ENCODE measurements at regions not wholly inside any gene's neighbourhood (a gene's known extent, or its start where the extent isn't known, plus 50 kb on each side); places are given as distances from the start of the nearest gene placed in this dataset.

DNA sequence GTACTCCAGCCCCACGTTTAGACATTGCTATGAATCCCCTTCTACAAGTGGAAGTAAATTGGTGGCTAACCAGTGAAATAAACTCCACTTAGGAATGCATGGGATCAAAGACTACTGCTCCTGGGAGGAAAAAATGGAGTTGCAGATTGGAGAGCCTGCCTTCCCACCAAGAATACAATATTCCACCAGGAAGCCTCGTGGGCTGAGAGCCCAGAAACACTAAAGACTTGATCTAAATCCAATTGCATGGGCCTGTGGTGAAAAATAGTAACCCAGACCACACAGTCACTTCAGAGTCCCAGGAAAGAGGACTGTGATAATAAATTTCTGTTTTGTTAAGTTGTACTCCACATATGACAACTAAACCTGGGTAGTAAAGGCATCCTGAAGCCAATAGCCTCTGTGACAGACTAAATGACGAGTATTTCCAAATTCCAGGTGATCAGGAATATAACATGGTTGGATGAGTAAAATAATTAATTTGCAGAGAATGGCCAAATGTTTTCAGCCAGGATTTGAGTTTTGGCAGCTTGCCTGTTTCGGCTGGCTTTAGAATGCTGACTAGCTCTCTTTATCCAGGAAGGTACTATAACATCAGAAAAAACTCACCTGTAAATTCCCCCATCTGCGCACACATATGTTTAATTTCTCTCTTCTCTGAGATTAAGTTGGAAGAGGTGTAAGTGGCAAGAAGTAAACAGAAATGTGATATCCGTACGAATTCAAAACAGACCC is 480.3 kb downstream of the LIG4 start:
- no peak for DNase-seq

DNA sequence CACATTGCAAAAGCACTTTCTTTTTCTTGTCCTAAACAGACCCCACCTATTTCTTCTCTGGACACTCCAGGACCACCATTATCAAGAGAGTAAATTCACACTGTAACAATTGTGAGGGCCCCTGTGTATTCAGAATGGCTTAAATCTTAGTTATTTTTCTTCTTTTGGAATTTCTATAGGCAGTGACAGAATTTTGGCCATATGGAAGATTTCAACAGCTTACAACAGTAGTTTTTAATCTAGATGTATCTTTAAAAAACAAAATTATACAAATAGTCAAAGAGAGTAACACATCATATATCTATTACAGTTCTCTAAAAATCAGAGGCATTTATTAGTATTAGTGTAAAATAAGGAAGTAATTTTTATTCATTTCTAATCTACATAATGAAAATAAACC is 482.1 kb downstream of the LIG4 start:
- no peak for DNase-seq

DNA sequence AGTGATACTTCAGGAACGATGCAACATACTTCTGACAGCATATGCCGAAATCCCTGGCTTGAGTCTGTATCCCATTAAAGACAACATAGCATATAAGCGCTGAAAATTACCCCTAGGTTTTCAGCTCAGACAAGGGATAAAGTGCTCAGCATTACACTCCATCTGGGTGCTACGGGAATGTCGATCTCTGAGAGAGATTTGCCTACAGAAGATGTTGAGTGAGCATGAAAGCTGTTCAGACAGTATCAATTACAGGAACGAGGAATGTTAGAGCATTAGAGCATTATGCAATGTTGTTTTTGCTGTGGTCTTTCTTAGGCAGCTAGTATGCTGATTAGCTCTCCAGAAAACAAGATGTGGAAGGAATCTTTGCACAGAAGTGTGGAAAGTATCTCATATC is 484.5 kb downstream of the LIG4 start:
- no peak for DNase-seq

DNA sequence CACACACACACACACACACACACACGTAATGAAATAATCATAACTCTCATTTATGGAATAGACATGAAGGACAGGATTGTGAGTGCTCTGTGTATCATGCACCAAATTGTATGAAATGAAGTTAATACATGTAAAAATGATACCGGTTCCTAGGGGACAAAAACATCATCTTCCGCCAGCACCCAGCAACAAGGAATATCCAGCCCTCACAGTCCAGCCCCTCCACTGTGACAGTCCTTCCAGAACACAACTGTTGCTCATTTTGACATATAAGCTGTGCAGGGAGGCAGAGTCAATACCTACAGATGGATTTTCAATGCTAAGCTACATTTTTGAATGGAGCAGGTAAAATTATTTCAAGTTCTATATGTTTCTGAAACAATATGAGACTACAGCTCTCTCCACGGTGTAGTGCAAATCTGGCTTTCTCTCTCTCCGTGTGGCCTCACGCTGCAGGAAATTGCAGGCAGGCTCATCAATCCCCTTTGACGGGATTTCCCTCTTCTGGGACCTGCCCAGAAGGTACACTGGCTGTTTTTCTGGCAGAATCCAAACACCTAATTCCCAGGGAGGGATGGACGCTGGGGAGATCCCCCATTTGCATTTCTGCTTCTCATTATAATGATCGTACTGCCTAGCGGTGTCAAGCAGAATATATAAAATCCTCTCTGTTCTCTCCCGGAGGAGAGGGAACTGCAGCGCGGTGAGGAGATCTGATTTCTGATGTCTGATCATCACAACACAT is 494.0 kb downstream of the LIG4 start:
- DNase-seq = no peak

DNA sequence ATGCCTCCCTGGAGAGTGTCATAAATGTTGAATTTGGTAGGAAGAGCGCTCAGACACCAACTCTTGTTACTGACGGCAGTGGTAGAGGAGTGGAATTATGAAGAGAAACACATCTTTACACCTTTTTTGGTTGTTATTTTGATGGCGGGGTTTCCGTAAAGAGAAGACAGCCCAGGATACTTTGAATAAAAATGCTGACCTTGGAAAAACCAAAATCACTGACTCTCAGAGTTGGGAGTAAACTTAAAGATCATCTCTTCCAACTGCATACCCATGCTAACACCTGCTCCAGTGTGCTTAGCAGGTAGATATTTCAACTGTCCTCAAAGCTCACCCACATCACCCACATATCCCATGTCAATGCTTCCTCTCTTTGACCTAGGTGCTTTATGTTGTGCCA is 498.6 kb downstream of the LIG4 start:
- no peak for DNase-seq

DNA sequence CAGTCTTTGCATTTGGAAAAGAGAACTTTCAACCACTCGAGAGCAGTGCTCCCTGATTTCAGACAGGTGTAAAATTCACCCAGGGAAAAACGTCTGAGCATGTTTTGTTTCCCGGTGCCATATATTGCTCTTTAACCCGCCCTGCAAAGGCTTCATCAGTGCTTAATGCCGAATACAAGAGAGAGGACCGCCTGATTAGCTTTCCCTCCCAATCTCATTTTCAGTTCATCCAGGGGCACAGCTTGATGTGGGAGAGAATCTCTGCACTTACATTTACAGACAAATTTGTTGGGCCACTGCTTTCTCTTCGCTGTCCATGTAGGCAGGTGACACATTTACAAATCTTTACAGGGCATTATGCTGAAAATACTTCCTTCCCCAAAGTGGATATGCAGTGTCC is 499.1 kb downstream of the LIG4 start:
- no peak for DNase-seq

DNA sequence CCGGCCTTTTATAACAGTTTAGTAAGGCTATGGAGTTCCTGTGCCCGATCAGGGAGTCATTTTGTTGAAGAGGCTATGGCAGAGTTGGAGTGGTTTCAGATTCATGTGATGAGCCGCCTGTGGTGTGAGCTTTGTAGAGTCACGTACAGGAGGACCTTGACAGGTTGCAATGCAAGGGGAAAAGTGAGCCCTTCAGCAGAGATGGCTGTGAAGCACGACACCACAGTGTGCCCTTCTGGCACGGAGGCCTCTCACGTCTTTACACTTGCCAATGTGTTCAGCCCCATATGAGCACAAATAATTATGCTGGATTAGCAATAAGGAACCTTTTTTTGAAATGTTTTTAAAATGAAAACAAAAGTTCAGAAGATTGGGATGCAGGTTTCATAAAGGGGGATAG is 499.8 kb downstream of the LIG4 start:
- no peak for DNase-seq

DNA sequence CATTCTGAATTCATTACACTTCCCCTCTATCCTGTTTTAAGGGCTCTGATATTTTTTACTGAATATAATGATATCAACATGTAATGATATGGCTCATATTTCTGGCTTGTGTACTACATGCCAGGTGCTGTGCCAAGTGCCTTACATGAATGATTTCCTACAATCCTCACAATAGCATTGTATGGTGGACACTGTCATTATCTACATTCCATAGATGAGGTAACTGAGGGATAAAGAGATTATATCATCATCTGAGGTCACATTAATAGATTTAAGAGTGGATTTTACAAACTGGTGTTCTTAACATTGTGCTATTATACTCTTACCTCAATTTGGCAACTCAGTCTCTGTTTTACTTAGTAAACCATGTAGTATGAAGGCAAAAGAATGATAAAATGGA is 502.0 kb downstream of the LIG4 start:
- no peak for DNase-seq

DNA sequence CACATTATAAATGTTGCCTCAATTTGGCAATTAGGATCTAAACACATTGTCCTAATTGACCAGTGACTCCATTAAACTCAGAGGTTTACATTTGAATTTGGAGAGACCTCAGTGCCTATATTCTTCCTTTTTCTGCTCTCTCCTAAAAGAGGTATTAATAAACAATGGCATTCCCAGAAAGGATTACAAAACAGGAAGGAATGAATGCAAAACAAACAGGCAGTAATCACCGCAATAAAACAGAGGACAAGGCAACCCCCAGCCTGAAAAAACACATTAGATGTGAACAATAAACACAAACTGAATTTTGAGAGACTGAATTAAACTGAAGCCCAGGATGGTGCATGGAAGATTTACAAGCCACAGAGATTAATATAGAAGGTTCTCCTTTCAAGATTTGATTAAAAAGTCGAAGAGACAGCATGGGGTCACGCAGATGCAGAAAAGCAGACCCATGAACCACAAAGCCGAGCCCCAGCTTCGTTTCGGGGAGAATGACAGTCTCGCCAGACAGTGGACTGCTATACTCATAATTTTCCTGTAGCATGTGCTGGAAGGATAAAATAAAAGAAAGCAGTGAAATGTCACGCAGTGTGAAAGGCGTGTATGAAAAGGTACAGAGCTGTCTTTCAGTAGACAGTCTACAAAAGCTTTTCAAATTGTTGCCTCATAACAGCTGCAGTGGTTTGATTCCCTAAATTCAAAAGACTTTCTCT is 503.0 kb downstream of the LIG4 start:
- no peak for DNase-seq

DNA sequence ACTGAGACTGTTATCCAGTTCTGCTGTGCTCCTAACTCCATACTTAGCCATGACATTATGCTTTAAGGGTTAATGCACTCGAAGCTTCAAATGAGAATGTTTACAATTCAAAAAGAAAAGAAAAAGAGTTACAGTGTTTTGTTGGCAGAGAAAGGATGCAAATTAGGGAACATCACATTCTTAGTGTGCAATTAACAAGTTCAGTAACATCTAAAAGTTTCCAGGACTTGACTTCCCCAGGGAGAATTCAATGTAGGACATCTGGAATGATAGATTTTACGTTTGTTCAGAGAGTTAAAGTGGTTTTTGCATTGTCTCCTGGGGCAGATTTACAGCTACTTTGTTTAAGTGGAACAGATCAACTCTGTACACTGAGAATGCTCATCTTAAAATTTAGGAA is 525.2 kb downstream of the LIG4 start:
- DNase-seq = no peak

DNA sequence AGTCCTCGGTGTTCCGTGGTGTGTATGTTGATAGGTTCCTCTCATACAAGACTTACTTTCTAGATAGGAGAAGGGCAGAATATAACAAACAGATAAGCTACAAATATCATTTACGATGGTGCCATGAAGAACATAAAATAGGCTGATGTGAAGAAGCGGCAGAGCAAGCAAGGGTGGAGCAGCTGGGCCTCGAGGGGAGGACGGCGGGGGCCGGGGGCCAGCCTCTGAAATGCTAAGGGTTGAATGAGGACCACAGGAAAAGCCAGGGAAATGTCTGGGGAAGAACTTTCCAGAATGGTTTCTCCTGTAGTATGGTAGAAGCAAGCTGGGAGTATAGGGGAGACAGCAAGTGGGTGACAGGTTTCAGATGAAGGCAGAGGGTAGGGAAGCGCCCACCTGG is 529.5 kb downstream of the LIG4 start:
- DNase-seq = no peak

DNA sequence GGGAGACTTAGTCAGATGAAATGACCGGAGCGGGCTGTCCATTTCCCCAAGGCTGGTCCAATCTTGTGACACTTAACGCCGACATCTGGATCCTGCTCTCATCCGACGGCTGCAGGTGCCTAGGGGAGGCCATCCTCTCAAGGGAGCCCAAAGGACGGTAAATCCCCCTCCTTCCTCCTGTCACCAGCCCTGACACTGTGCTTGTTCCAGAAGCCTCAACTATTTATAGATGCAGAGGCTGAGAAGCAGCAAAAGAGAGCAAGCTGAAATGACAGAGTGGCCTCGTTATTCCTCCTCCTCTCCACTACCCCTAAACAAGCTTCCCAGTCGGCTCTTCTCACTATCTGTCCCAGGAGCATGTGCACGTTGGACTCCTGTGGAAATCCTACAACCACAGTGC is 533.7 kb downstream of the LIG4 start:
- no peak for DNase-seq

DNA sequence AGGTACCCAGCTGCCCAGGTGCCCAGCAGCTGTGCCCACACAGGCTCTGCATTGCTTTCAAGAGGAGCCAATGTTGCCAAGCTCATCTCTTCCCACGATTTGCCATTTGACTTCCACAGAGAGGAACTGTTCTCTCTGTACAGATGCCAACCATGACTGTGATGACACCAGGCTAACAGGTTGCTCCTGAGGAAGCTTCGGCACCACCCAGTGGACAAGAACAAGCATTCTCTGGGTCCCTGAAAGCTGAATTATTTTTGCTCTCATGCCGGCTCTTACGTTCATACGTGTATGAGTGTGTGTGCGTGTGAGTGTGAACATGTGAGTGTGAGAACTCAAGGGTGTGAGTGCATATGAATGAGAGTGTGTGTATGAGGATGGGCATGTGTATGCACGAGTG is 535.2 kb downstream of the LIG4 start:
- no peak for DNase-seq

DNA sequence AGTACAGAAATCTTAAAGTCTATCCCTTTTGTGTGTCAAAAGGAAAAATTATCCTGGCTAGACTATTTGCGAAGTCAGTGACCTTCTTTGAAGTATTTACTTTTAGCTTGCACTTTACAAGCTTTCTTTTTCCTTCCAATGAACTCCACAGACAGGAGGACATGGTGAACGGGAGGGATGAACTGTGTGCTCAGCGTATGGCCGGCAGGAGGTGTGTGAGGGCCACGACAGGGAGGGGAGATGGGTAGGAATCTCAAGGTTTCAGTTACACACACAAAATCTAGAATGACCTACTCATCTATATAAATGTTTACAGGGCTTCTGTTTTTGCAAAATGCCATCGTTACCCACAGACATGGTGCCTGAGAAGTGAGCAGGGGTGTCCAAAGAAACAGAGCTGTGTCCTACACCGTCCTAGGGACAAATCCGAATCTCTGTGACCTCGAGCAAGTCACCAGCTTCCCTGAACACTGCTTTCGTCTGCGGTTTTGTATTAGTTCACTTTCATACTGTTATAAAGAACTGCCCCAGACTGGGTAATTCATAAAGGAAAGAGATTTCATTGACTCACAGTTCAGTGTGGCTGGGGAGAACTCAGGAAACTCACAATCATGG is 537.2 kb downstream of the LIG4 start:
- no peak for DNase-seq

DNA sequence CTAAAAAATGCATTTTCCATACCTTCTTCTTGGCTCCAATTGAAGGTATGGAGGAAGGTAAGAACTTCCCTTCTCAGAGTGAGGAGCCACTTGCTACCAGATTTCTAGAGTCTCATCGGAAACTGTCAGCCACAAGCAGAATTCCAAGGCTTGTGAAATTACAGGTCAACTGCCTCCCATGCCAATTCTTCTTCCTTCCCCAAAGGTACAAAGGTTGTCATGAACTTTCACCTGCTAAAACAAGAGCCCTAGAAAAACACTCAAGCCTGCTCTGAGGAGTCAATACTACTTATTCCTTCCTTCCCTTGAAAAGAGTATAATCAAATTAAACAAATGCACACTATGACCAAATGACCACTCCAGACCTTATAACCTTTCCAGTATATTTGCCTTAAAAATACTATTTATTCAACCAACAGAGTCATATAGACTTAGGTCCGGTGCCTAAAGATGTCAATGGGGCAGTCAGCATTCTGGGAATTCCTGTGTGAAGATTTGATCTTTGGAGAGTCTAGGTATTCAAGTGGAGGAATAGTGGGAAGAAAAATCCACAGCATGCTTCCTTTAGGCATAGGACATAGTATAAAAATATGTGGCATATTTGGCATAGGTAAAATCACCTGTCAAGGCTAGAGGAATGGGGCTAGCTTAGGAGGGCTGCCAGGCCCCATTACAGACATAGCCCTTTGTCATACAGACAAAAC is 539.3 kb downstream of the LIG4 start:
- no peak for DNase-seq

DNA sequence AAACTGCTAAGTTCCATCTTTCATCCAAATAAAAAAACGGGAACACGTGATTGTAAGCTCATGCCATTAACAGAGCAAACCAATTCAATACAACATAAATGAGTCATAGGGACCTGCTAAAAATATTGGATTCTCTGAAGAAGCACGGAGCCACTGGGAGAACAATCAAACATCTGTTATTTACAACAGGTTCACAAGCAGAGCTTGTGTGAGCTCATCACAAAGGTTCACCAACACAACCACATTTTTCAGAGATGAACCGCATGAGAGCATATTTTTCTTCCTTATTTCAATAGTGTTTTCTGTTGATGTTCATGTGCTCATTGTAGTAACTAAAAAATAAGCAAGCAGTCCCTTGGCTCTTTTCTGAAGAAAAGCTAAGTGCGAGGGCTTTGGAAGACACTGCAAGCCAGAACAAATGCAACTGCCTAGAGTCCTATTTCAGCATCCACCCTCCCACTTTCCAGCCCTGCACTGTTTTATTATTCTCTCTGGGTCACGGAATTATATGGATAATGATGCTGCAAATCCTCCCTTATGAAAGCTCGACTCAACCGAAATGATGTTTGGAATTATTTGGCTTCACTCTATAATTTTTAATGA is 545.8 kb downstream of the LIG4 start:
- no peak for DNase-seq

DNA sequence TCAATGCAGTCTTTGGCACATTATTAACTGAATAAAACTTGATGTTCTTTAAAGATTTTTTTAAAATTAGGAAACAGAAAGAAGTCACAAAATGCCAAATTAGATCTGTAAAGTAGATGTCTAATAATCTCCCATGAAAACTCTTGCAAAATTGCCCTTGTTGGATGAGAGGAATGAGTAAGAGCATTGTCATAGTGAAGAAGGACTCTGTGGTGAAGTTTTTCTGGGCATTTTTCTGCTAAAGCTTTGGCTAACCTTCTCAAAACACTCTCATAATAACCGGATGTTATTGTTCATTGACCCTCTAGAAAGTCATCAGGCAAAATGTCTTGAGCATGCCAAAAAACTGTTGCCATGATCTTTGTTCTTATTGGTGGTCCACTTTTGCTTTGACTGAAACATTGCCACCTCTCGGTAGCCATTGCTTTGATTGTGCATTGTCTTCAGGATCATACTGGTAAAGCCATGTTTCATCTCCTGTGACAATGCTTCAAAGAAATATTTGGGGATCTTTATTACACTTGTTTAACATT is 549.3 kb downstream of the LIG4 start:
- DNase-seq = no peak

DNA sequence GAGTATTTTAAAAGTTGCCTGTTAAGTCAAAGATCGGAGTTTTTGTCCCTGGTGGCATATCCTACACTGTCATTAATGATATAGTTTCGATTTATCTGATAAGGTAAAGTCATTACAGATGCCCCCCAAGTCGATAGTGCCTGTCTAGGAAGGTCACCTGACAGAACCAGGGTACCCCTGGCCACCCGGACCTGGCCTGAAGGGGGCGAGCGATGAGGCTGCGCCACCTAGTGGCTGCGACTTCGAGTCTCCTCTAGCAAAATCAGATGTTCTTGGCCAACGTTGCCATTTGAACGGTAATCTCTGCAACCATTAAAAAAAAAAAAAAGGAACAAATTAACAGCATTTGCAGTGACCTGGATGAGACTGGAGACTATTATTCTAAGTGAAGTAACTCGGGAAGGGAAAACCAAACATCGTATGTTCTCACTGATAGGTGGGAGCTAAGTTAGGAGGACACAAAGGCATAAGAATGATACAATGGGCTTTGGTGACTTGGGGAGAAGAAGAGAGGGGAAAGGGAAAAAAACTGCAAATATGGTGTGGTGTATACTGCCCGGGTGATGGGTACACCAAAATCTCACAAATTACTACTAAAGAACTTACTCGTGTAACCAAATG is 565.1 kb downstream of the LIG4 start:
- no peak for DNase-seq

DNA sequence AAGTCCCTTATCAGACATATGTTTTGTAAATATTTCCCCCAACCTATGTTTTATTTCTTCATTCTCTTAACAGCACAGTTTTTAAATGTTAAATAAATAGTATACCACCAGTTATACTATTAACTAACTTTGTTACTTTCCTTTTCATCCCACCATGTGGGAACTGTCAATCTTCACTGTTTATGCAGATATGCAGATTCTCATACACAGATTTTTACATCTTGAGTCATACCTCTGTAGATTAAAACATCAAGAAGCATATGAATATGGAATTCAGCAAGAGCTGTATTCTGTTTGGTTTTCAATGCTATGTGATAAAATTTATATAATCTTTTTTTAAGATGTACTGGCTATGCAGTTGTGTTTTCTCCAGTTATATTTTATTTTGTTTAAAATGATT is 566.3 kb downstream of the LIG4 start:
- DNase-seq = no peak

DNA sequence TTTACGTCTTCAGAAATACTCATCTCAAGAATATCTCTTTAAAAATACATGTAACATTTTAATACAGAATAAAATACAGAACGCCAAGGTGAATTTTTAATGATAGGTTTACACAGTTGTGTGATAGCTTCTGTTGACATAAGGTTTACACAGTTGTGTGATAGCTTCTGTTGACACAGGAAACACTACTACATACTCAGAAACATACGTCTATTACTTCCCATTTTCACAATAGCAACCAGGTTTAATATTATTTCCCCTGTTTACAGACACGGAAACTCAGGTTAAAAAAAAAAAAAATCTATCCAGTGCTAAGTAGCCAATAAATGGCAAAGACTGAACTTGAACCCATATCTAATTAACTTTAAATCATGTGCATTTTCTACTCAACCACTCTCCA is 571.2 kb downstream of the LIG4 start:
- DNase-seq = no peak

DNA sequence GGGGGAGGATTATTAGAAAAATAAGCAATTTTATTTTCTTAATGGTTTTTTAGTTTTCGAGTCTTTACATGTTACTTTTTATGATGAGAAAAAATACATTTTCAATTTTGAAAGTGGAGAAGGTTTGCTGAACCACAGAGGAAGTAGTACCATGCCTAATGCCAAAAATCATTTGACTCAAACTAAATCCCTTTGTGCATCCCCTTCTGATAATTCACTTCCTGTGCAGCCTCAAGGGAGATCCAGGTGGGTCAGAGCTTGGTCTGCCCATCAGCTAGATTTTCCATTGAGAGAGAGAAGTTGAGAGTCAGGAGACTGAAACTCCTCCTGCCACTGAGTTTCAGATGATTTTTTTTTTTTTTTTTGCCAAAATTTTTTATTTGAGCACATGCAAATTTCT is 571.7 kb downstream of the LIG4 start:
- no peak for DNase-seq

DNA sequence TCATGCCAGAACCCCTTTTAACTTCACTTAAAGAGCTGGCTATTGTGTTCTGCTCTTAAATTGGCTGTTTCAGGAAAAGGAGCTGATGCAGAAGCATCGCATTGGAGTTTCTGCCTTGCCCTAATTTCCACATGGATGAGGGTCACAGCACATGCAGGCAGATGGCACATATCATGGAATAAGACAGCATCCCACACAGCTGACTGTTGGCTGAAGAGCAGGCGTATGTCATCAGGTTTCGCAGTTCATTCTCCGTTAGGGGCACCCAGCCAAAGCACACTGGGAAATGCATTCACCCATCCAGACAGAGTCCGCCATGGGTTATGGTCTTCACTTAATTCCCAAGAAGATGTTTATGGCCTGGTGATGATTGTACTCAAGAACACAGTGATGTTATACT is 572.5 kb downstream of the LIG4 start:
- no peak for DNase-seq
